SU-DHL-6 (cell line): ENCODE measurements at regions not wholly inside any gene's neighbourhood (a gene's known extent, or its start where the extent isn't known, plus 50 kb on each side); places are given as distances from the start of the nearest gene placed in this dataset.

ENCODE experiments used
- H2AFZ ChIP-seq: fragments of 200-600 bp; sonication (generic); 2 replicates; pipeline ENCODE4 v1.6.1; 2014; ENCODE audit warnings: low read depth, mild to moderate bottlenecking, moderate library complexity, mixed read lengths, antibody characterized with exemption, low read length; ENCODE audit not compliant: severe bottlenecking
- H3F3A ChIP-seq: fragments of 200-600 bp; shearing (Covaris generic); 2 replicates; pipeline ENCODE4 v1.6.0; 2016; ENCODE audit warnings: antibody characterized with exemption, mild to moderate bottlenecking; ENCODE audit not compliant: insufficient read depth
- H3K27ac ChIP-seq: fragments of 200-600 bp; sonication (generic); 2 replicates; pipeline ENCODE4 v1.5.1; 2016; ENCODE audit warnings: low read depth, mild to moderate bottlenecking, low read length, moderate library complexity, mixed read lengths
- H3K27me3 ChIP-seq: fragments of 200-600 bp; sonication (generic), shearing (Covaris generic); 2 replicates; pipeline ENCODE4 v1.6.0; 2014; ENCODE audit warnings: mild to moderate bottlenecking, low read length
- H3K36me3 ChIP-seq: fragments of 200-600 bp; sonication (generic); 2 replicates; pipeline ENCODE4 v1.6.1; 2014; ENCODE audit warnings: mild to moderate bottlenecking, low read length, mixed read lengths
- H3K4me2 ChIP-seq: fragments of 300-600, 200-600 bp; shearing (Covaris generic), sonication (generic); 2 replicates; pipeline ENCODE4 v1.6.0; 2014; ENCODE audit warnings: low read length, low read depth, mild to moderate bottlenecking; ENCODE audit not compliant: poor library complexity, severe bottlenecking
- H3K4me3 ChIP-seq: fragments of 200-600 bp; sonication (generic); 2 replicates; pipeline ENCODE4 v1.5.1; 2014; ENCODE audit warnings: antibody characterized with exemption, low read length, mild to moderate bottlenecking, mixed read lengths; ENCODE audit not compliant: insufficient read depth, poor library complexity, severe bottlenecking
- H3K79me2 ChIP-seq: fragments of 200-600 bp; sonication (generic); 2 replicates; pipeline ENCODE4 v1.6.1; 2014; ENCODE audit warnings: mild to moderate bottlenecking, low read length, moderate library complexity; ENCODE audit not compliant: insufficient read depth
- H3K9ac ChIP-seq: fragments of 200-600 bp; sonication (generic); 2 replicates; pipeline ENCODE4 v1.7.0; 2014; ENCODE audit warnings: mild to moderate bottlenecking, low read length
- H3K9me2 ChIP-seq: fragments of 200-600 bp; sonication (generic); replicated peaks from 2 replicates; pipeline ENCODE4 v1.6.1; 2014; ENCODE audit warnings: low read length; ENCODE audit not compliant: insufficient read depth
- H3K9me3 ChIP-seq: fragments of 200-600 bp; sonication (generic); 2 replicates; pipeline ENCODE4 v1.6.1; 2014; ENCODE audit warnings: low read length, mixed read lengths; ENCODE audit not compliant: insufficient read depth
- H4K20me1 ChIP-seq: fragments of 200-600 bp; sonication (generic); 2 replicates; pipeline ENCODE4 v1.6.1; 2014; ENCODE audit warnings: low read depth, mild to moderate bottlenecking, antibody characterized with exemption, low read length, moderate library complexity, mixed read lengths
- CTCF ChIP-seq: fragments of 200-600 bp; sonication (generic); IDR thresholded peaks from one replicate; pipeline ENCODE4 v1.5.1; 2017; ENCODE audit warnings: antibody characterized with exemption, mild to moderate bottlenecking, low read length, moderate library complexity; ENCODE audit not compliant: insufficient read depth, poor library complexity, severe bottlenecking
- EZH2phosphoT487 ChIP-seq: fragments of 200-600 bp; sonication (generic), shearing (Covaris generic); conservative IDR thresholded peaks from 2 replicates; pipeline ENCODE4 v1.6.1; 2018; ENCODE audit warnings: mild to moderate bottlenecking, antibody characterized with exemption, low read length, moderate library complexity, mixed read lengths

- TF ChIP-seq CTCF: no peak
- TF ChIP-seq EZH2phosphoT487: no peak
- 0 out of 2 replicates have a peak, but pooled peaks cover 2% of the 10 kb centered on the region for H3K27me3 ChIP-seq
- H3K79me2 ChIP-seq: no peaks in the 10 kb centered on the region
- H3K9me2 ChIP-seq: no peaks in the 10 kb centered on the region
- no peak overlapping the region for H3K9ac ChIP-seq
- no peaks in the 10 kb centered on the region for H3K9me3 ChIP-seq
- no peaks in the 10 kb centered on the region for H4K20me1 ChIP-seq
- no peak overlapping the region for H2AFZ ChIP-seq
- H3K36me3 ChIP-seq: no peaks in the 10 kb centered on the region
- no peak overlapping the region for H3K4me2 ChIP-seq
- H3K4me3 ChIP-seq: no peak overlapping the region
- H3F3A ChIP-seq: no peaks in the 10 kb centered on the region
- no peak overlapping the region for H3K27ac ChIP-seq
These were observed 160.1 kb upstream of the HNRNPA3 start for GRCh38 chr2:177052471-177052870.

- no peaks in the 10 kb centered on the region for H3K79me2 ChIP-seq
- no peaks in the 10 kb centered on the region for H4K20me1 ChIP-seq
- no peak for TF ChIP-seq EZH2phosphoT487
- TF ChIP-seq CTCF: no peak
- no peak overlapping the region for H3K4me3 ChIP-seq
- 0 out of 2 replicates have a peak, but pooled peaks cover 2% of the 10 kb centered on the region for H3K27me3 ChIP-seq
- no peak overlapping the region for H2AFZ ChIP-seq
- no peaks in the 10 kb centered on the region for H3K9me3 ChIP-seq
- no peaks in the 10 kb centered on the region for H3K36me3 ChIP-seq
- H3K27ac ChIP-seq: no peak overlapping the region
- H3K9me2 ChIP-seq: no peaks in the 10 kb centered on the region
- H3F3A ChIP-seq: no peaks in the 10 kb centered on the region
- no peak overlapping the region for H3K9ac ChIP-seq
- H3K4me2 ChIP-seq: no peak overlapping the region
These were observed 159.6 kb upstream of the HNRNPA3 start for GRCh38 chr2:177053038-177053437.

- Histone ChIP-seq H4K20me1 (no peaks in the 10 kb centered on the region), H3F3A (no peaks in the 10 kb centered on the region), H2AFZ (no peak overlapping the region), H3K9me3 (no peaks in the 10 kb centered on the region), H3K9me2 (no peaks in the 10 kb centered on the region), H3K27ac (no peak overlapping the region), H3K79me2 (no peaks in the 10 kb centered on the region), H3K36me3 (no peaks in the 10 kb centered on the region), H3K9ac (no peak overlapping the region), H3K4me2 (no peak overlapping the region), H3K4me3 (no peak overlapping the region), H3K27me3 (0 out of 2 replicates have a peak, but pooled peaks cover 2% of the 10 kb centered on the region)
- no peak for TF ChIP-seq EZH2phosphoT487
- no peak for TF ChIP-seq CTCF
These were observed 158.9 kb upstream of the HNRNPA3 start for GRCh38 chr2:177053716-177054115.

- Histone ChIP-seq H3F3A (no peaks in the 10 kb centered on the region), H3K9me2 (no peaks in the 10 kb centered on the region), H3K27me3 (no peaks in the 10 kb centered on the region), H2AFZ (no peak overlapping the region), H3K36me3 (no peaks in the 10 kb centered on the region), H3K9me3 (no peaks in the 10 kb centered on the region), H3K79me2 (no peaks in the 10 kb centered on the region), H3K4me3 (no peak overlapping the region), H4K20me1 (no peaks in the 10 kb centered on the region), H3K9ac (no peak overlapping the region), H3K27ac (no peak overlapping the region), H3K4me2 (no peak overlapping the region)
- no peak for TF ChIP-seq EZH2phosphoT487
- TF ChIP-seq CTCF: no peak
These were observed 156.1 kb upstream of the HNRNPA3 start for GRCh38 chr2:177056481-177056929.
